K562 (cell line): ENCODE measurements at regions not wholly inside any gene's neighbourhood (a gene's known extent, or its start where the extent isn't known, plus 50 kb on each side); places are given as distances from the start of the nearest gene placed in this dataset.

Experiments used
- ATAC-seq: fragments of 200-7000 bp; cut with Tn5 transposase; 3 replicates; pipeline ENCODE4 v1.9.1; 2020; ENCODE audit warnings: moderate library complexity
- BruUV-seq: library from RNA; stranded (reverse); fragments of 400-500 nt; replicated peaks from 2 replicates; lab custom pipeline; 2021; lab: Mats Ljungman, UMichigan
- CTCF ChIA-PET: fragments of 300-600 bp; formaldehyde crosslinking; extraction: SDS; loops from one replicate; lab custom pipeline; 2021; ENCODE audit warnings: low intra/inter-chr PET ratio; lab: Yijun Ruan, JAX
- POLR2A ChIA-PET: fragments of 300-600, 350-650 bp; sonication (Branson Sonifier 250); formaldehyde crosslinking; extraction: SDS; loops from one replicate; lab custom pipeline; 2021; ENCODE audit warnings: antibody characterized with exemption, inconsistent platforms; lab: Yijun Ruan, JAX
- DNase-seq, 4 experiments: peaks; one replicate each; pipeline versions ENCODE4 v3.0.0 to v3.0.0-alpha.2; 2011 to 2018; ENCODE audit warnings: low spot score in 3 of 4, mixed read lengths in 3 of 4; ENCODE audit errors: extremely low read depth in 1 of 4
- FAIRE-seq: peaks from 2 replicates; lab custom pipeline; 2011; peaks lifted over from hg19 to GRCh38; lab: Jason Lieb, UNC
- H2AFZ ChIP-seq: 2 replicates; pipeline ENCODE4 v1.6.0; 2011; ENCODE audit warnings: low read depth, low read length, control low read depth, inconsistent platforms
- H3K27ac ChIP-seq: fragments of 200-600 bp; 3 replicates; pipeline ENCODE4 v1.8.0; 2011; ENCODE audit warnings: low read depth, mild to moderate bottlenecking, control low read depth, inconsistent platforms, low read length, moderate library complexity, mixed read lengths; ENCODE audit errors: extremely low read depth
- H3K27me3 ChIP-seq, 2 experiments: fragments of 300-600 bp in 1 of 2; 2 replicates in 1 of 2; 3 replicates in 1 of 2; pipeline versions ENCODE4 v1.6.0 to v1.8.0; 2011; ENCODE audit warnings: inconsistent platforms in 2 of 2, low read length in 2 of 2, mild to moderate bottlenecking in 1 of 2, mixed read lengths in 1 of 2, moderate library complexity in 1 of 2; ENCODE audit not compliant: control insufficient read depth in 2 of 2, insufficient read depth in 2 of 2
- H3K36me3 ChIP-seq: fragments of 300-600 bp; 3 replicates; pipeline ENCODE4 v1.8.0; 2011; ENCODE audit warnings: mild to moderate bottlenecking, low read length, inconsistent platforms; ENCODE audit not compliant: control insufficient read depth, insufficient read depth
- H3K4me1 ChIP-seq, 2 experiments: fragments of 200-600 bp in 1 of 2; replicated peaks in 1 of 2; 2 replicates in 1 of 2; 3 replicates in 1 of 2; pipeline versions ENCODE4 v1.5.1 to v1.8.0; 2011; ENCODE audit warnings: inconsistent platforms in 2 of 2, low read length in 2 of 2, mild to moderate bottlenecking in 1 of 2, mixed read lengths in 1 of 2, moderate library complexity in 1 of 2; ENCODE audit not compliant: control insufficient read depth in 2 of 2, insufficient read depth in 2 of 2
- H3K4me2 ChIP-seq: 2 replicates; pipeline ENCODE4 v1.6.1; 2011; ENCODE audit warnings: low read length, control low read depth, inconsistent platforms, mixed read lengths; ENCODE audit not compliant: insufficient read depth
- H3K4me3 ChIP-seq: fragments of 200-600 bp; sonication (generic), shearing (Covaris generic); 2 replicates; pipeline ENCODE4 v1.5.1; 2016; ENCODE audit warnings: control low read depth, inconsistent platforms
- H3K79me2 ChIP-seq: fragments of 200-600 bp; 3 replicates; pipeline ENCODE4 v1.8.0; 2011; ENCODE audit warnings: low read length, inconsistent platforms; ENCODE audit not compliant: control insufficient read depth, insufficient read depth
- H3K9ac ChIP-seq, 2 experiments: 2 replicates each; pipeline versions ENCODE4 v1.6.0 to v1.6.1; 2011; ENCODE audit warnings: low read depth in 2 of 2, low read length in 2 of 2, control low read depth in 1 of 2, inconsistent platforms in 1 of 2, mild to moderate bottlenecking in 1 of 2, mixed read lengths in 1 of 2; ENCODE audit not compliant: insufficient read depth in 1 of 2
- H3K9me1 ChIP-seq: one replicate; pipeline ENCODE4 v1.6.0; 2011; ENCODE audit warnings: inconsistent platforms, mild to moderate bottlenecking, low read length, moderate library complexity; ENCODE audit not compliant: control insufficient read depth, insufficient read depth
- H3K9me3 ChIP-seq: replicated peaks from 2 replicates; pipeline ENCODE4 v1.5.1; 2011; ENCODE audit warnings: low read depth, low read length, inconsistent platforms; ENCODE audit not compliant: control insufficient read depth, insufficient read depth
- H4K20me1 ChIP-seq: replicated peaks from 2 replicates; pipeline ENCODE4 v1.6.1; 2011; ENCODE audit warnings: low read length, inconsistent platforms, mixed read lengths; ENCODE audit not compliant: control insufficient read depth, insufficient read depth
- MCM7 ChIP-seq, 2 experiments: fragments of 450-650 bp; IDR thresholded peaks; 2 replicates each; pipeline ENCODE4 v1.6.1; 2016 to 2018
- MTA1 ChIP-seq: fragments of 450-650 bp; IDR thresholded peaks from 2 replicates; pipeline ENCODE4 v1.6.1; 2017; ENCODE audit warnings: borderline replicate concordance
- NFIC ChIP-seq: fragments of 450-650 bp; IDR thresholded peaks from 2 replicates; pipeline ENCODE4 v1.6.1; 2017; ENCODE audit warnings: mild to moderate bottlenecking, inconsistent platforms
- SP1 ChIP-seq: sonication (generic); formaldehyde crosslinking; IDR thresholded peaks from 2 replicates; pipeline ENCODE4 v1.8.1; 2022; ENCODE audit warnings: mild to moderate bottlenecking, missing genetic modification reagents
- ZBTB9 ChIP-seq: fragments of 450-650 bp; formaldehyde crosslinking; IDR thresholded peaks from 2 replicates; pipeline ENCODE4 v1.4.0; 2020; ENCODE audit warnings: mild to moderate bottlenecking, moderate library complexity
- ZFP36 ChIP-seq: fragments of 150-350 bp; IDR thresholded peaks from 2 replicates; pipeline ENCODE4 v1.6.1; 2018; ENCODE audit warnings: low read length, low read depth; ENCODE audit not compliant: partially characterized antibody
- ZNF778 ChIP-seq: fragments of 450-650 bp; formaldehyde crosslinking; IDR thresholded peaks from 2 replicates; pipeline ENCODE4 v1.4.0; 2020; ENCODE audit warnings: mild to moderate bottlenecking, moderate library complexity
- WGBS: fragments of 100-300 bp; shearing (Covaris generic); methylation state at CpG from one replicate; pipeline ENCODE4 v1.1.6; 2016; ENCODE audit warnings: low coverage, mixed read lengths; ENCODE audit not compliant: insufficient coverage; ENCODE audit errors: missing lambda C conversion rate; 5-methylcytosine and 5-hydroxymethylcytosine counted together
- in situ Hi-C: fragments of 300-500 bp; cut with MboI; formaldehyde crosslinking; loops from 4 replicates; pipeline ENCODE4 v1.15.0; 2018; ENCODE audit warnings: inconsistent platforms, mixed read lengths
- intact Hi-C: fragments of 100-400 bp; cut with micrococcal nuclease; formaldehyde crosslinking; loops from 2 replicates; pipeline ENCODE4 v1.14.2; 2022
- TF ChIP-seq, protein P1 (sequence below): IDR thresholded peaks from 3 replicates; pipeline ENCODE4 v1.6.1; 2011; ENCODE audit warnings: borderline replicate concordance, mild to moderate bottlenecking, moderate library complexity; ENCODE audit not compliant: insufficient read length; ENCODE audit errors: extremely low read depth
- TF ChIP-seq, protein P2 (sequence below): fragments of 250-450 bp; sonication (Bioruptor Pico); IDR thresholded peaks from 2 replicates; pipeline ENCODE4 v1.8.0; 2022; ENCODE audit warnings: moderate library complexity, mild to moderate bottlenecking, inconsistent platforms
- TF ChIP-seq, protein P3 (sequence below): sonication (generic); formaldehyde crosslinking; IDR thresholded peaks from 2 replicates; pipeline ENCODE4 v1.8.0; 2023; ENCODE audit warnings: missing genetic modification reagents, mild to moderate bottlenecking, borderline replicate concordance

DNA sequence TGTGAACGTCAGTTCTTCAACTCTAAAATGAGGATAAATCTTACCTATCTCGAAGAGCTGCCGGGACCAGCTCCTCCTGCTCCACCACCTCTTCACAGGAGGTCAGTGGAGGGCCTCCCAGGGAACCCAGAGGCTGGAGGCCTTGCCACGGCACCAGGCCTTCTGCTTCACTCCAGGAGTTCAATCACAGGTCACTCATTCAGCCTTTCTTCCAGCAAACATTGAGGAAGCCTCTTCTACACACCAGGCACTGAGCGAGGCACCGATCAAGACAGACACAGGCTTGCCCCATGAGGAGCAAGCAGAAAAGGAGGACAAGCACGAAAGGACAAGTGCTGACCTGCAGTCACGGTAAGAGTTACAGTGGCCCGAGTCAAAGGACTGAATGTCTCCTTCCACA lies 64.8 kb upstream of the WNT11 start (continued):
- TF ChIP-seq, protein P1, sequence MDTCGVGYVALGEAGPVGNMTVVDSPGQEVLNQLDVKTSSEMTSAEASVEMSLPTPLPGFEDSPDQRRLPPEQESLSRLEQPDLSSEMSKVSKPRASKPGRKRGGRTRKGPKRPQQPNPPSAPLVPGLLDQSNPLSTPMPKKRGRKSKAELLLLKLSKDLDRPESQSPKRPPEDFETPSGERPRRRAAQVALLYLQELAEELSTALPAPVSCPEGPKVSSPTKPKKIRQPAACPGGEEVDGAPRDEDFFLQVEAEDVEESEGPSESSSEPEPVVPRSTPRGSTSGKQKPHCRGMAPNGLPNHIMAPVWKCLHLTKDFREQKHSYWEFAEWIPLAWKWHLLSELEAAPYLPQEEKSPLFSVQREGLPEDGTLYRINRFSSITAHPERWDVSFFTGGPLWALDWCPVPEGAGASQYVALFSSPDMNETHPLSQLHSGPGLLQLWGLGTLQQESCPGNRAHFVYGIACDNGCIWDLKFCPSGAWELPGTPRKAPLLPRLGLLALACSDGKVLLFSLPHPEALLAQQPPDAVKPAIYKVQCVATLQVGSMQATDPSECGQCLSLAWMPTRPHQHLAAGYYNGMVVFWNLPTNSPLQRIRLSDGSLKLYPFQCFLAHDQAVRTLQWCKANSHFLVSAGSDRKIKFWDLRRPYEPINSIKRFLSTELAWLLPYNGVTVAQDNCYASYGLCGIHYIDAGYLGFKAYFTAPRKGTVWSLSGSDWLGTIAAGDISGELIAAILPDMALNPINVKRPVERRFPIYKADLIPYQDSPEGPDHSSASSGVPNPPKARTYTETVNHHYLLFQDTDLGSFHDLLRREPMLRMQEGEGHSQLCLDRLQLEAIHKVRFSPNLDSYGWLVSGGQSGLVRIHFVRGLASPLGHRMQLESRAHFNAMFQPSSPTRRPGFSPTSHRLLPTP, result no peak
- TF ChIP-seq, protein P2, sequence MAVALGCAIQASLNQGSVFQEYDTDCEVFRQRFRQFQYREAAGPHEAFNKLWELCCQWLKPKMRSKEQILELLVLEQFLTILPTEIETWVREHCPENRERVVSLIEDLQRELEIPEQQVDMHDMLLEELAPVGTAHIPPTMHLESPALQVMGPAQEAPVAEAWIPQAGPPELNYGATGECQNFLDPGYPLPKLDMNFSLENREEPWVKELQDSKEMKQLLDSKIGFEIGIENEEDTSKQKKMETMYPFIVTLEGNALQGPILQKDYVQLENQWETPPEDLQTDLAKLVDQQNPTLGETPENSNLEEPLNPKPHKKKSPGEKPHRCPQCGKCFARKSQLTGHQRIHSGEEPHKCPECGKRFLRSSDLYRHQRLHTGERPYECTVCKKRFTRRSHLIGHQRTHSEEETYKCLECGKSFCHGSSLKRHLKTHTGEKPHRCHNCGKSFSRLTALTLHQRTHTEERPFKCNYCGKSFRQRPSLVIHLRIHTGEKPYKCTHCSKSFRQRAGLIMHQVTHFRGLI, result no peak
- no peak for TF ChIP-seq ZFP36
- TF ChIP-seq ZNF778 (CRISPR knock-in tag), result no peak

DNA sequence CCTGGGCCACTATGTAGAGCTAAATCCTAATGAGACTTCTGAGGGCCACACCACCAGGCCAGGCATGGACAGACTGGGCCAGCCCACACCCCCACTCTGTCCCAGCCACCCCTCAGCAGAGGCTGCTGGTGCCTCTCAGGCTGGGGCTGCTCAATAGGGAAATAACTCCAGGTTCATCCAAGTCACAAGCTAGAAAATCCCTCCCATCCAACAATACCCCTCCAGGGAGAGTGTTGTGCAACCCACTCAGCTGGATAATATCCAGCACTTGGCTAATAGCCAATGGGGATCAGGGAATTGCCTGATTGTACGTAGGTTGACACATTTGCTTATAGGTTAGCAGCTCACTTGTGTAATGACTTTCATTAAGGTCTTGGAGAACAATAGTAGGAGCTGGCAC lies 64.1 kb upstream of the WNT11 start:
- Histone ChIP-seq H3K9ac (no peak overlapping the region; a peak in 1 of 4 replicates), H3K9me1 (no peaks in the 10 kb centered on the region), H3K79me2 (no peaks in the 10 kb centered on the region), H3K4me1 (no peaks in the 10 kb centered on the region; a peak in 1 of 5 replicates), H3K27me3 (peaks cover 17 to 67% of the 10 kb centered on the region in 2 experiments), H3K27ac (no peak overlapping the region), H3K36me3 (no peaks in the 10 kb centered on the region), H3K4me2 (no peak overlapping the region), H2AFZ (no peak overlapping the region), H4K20me1 (no peaks in the 10 kb centered on the region), H3K9me3 (no peaks in the 10 kb centered on the region; the same call in 1 of the 2 replicates), H3K4me3 (no peak overlapping the region)
- CTCF ChIA-PET, result no interaction called here
- FAIRE-seq (no peak), ATAC-seq (no peak), DNase-seq (no peak)
- intact Hi-C loops, result no loop called here
- WGBS, result 10% methylated on average over 1 of the region's 1 CpG
- in situ Hi-C loops, result no loop called here
- no TSS peak for BruUV-seq
- POLR2A ChIA-PET, result interaction anchor here (0.8 to 1.3 kb wide), 2 partner anchors 14 to 28 kb away, joined by 3 read pairs; no protein-coding TSS in a partner anchor
- TF ChIP-seq NFIC, result peak; percentile 53
- no peak for TF ChIP-seq MCM7 (IDR thresholded peaks at IDR 0.05)
- TF ChIP-seq MTA1, result no peak
- TF ChIP-seq ZBTB9 (CRISPR knock-in tag), result no peak
- TF ChIP-seq SP1 (CRISPR knock-in tag), result no peak
- TF ChIP-seq, protein P3, sequence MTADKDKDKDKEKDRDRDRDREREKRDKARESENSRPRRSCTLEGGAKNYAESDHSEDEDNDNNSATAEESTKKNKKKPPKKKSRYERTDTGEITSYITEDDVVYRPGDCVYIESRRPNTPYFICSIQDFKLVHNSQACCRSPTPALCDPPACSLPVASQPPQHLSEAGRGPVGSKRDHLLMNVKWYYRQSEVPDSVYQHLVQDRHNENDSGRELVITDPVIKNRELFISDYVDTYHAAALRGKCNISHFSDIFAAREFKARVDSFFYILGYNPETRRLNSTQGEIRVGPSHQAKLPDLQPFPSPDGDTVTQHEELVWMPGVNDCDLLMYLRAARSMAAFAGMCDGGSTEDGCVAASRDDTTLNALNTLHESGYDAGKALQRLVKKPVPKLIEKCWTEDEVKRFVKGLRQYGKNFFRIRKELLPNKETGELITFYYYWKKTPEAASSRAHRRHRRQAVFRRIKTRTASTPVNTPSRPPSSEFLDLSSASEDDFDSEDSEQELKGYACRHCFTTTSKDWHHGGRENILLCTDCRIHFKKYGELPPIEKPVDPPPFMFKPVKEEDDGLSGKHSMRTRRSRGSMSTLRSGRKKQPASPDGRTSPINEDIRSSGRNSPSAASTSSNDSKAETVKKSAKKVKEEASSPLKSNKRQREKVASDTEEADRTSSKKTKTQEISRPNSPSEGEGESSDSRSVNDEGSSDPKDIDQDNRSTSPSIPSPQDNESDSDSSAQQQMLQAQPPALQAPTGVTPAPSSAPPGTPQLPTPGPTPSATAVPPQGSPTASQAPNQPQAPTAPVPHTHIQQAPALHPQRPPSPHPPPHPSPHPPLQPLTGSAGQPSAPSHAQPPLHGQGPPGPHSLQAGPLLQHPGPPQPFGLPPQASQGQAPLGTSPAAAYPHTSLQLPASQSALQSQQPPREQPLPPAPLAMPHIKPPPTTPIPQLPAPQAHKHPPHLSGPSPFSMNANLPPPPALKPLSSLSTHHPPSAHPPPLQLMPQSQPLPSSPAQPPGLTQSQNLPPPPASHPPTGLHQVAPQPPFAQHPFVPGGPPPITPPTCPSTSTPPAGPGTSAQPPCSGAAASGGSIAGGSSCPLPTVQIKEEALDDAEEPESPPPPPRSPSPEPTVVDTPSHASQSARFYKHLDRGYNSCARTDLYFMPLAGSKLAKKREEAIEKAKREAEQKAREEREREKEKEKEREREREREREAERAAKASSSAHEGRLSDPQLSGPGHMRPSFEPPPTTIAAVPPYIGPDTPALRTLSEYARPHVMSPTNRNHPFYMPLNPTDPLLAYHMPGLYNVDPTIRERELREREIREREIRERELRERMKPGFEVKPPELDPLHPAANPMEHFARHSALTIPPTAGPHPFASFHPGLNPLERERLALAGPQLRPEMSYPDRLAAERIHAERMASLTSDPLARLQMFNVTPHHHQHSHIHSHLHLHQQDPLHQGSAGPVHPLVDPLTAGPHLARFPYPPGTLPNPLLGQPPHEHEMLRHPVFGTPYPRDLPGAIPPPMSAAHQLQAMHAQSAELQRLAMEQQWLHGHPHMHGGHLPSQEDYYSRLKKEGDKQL, result no peak
